NOMO-1 treated with dmso at 0.1 percent for 144 hours (cell line): ENCODE measurements at regions not wholly inside any gene's neighbourhood (a gene's known extent, or its start where the extent isn't known, plus 50 kb on each side); places are given as distances from the start of the nearest gene placed in this dataset.

Experiments
- DNase-seq: peaks from one replicate; lab custom pipeline; 2025; ENCODE audit not compliant: unreplicated experiment; lab: John Stamatoyannopoulos, UW

DNA sequence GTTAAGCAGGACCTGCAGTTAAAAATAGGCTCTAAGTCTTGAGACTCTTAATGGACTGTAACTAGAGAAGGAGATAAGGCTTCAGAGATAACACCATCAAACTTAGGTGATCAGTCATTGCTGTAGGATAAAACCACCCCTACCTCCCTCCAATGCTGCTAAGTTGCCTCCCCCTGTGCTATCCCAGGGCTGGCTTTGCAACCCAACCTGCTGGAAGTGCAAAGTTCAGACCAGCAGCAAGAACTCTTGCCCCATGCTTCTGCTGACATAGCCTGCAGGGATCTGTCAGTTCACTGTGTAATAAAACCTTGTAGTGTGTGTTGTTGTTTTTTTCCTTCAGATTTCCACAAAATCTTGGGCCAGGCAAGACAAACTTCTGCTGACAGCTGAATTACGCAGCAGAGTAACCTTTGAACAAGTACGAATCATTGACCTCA lies 57.4 kb upstream of the EPB41L3 start:
- no peak for DNase-seq

DNA sequence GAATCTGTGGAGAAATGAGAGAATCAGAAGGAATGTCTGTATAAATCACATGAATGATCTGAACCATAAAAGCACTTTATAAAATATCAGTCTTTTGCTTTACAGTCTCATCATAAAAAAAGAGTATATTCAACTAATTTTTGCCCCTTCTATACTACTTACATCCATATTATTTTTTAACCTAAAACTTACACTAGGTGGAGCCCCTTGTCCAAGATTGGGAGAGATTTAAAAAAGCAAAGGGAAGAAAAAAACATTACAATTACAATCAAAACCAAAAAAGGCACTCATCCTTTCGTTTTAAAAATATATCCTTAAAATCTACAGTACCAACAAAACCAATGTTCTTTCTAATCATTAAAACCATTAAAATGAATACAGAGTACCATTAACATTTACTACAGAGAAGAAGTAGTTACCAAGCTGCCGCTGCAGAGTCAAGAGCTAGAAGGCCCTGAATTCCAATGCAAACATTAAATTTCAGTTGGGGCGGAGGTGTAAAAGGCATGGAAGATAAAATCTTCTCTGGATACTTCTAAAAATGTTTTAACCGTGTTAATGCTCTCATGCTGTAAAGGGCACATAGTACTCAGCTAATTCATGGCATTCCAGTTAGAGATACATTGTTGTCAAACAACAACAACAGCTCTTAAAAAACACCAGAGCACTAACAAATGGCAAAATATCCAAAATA lies 56.7 kb upstream of the EPB41L3 start:
- no peak for DNase-seq

DNA sequence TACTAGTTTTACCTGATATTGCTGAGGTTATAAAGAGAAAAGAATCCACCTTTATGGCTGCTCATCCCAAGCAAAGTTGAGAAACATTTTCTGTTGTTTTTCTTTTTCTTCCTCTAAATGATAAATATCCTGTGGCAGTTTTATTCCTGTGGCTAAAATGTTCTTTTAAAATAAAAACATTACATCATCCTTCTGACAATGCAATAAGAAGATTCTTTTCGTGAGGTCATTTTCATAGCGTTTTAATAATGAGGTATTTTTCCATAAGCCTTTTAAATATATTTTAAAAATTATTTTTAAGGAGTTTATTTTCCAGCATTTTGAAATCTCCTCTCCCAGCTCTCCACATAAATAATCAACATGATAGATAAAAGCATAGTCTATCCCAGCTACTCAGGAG lies 52.8 kb upstream of the EPB41L3 start:
- no peak for DNase-seq
